ENCODE measurements at regions not wholly inside any gene's neighbourhood (a gene's known extent, or its start where the extent isn't known, plus 50 kb on each side); places are given as distances from the start of the nearest gene placed in this dataset.

GRCh38 chr5:89043676-89044075 is 160.7 kb upstream of the MEF2C start:
- Histone ChIP-seq H3K18ac (ENCODE audit: extremely low read depth, low read length) (no peak overlapping the region), H3K4me3 (ENCODE audit: extremely low read depth in 1 of 4, insufficient read depth in 2 of 4, low read depth in 3 of 4, low read length in 4 of 4) (no peak overlapping the region), H3K56ac (replicated peaks; ENCODE audit: insufficient read length, low read depth, low read length) (no peak overlapping the region), H2BK120ac (replicated peaks; ENCODE audit: low read depth, low read length) (no peak overlapping the region), H3K9ac (replicated peaks in 1 of 4; ENCODE audit: extremely low read depth in 1 of 4, low read depth in 3 of 4, low read length in 3 of 4) (no peak overlapping the region), H2AK5ac (ENCODE audit: low read depth, low read length) (no peak overlapping the region), H2BK5ac (ENCODE audit: low read depth, low read length) (no peak overlapping the region), H4K5ac (ENCODE audit: insufficient read length, low read depth, low read length) (no peak overlapping the region), H2BK20ac (ENCODE audit: low read length) (no peak overlapping the region), H3K4ac (replicated peaks; ENCODE audit: insufficient read length, low read depth, low read length) (no peak overlapping the region), H4K20me1 (replicated peaks in 1 of 2; ENCODE audit: control insufficient read depth in 1 of 2, insufficient read depth in 2 of 2, low read length in 2 of 2) (no peaks in the 10 kb centered on the region), H3K79me2 (ENCODE audit: control insufficient read depth in 1 of 2, insufficient read depth in 2 of 2, low read length in 2 of 2) (no peaks in the 10 kb centered on the region), H3K4me2 (ENCODE audit: insufficient read depth in 1 of 2, low read depth in 2 of 2, low read length in 2 of 2) (no peak overlapping the region), H3K23me2 (ENCODE audit: low read depth, low read length) (no peaks in the 10 kb centered on the region), H3K9me3 (ENCODE audit: insufficient read depth in 2 of 2, low read depth in 1 of 2, low read length in 1 of 2) (no peaks in the 10 kb centered on the region), H3K14ac (ENCODE audit: insufficient read length) (no peak overlapping the region), H2AFZ (ENCODE audit: low read length) (no peak overlapping the region), H3K36me3 (ENCODE audit: control insufficient read depth in 2 of 4, insufficient read depth in 4 of 4, low read length in 3 of 4) (no peaks in the 10 kb centered on the region), H3K4me1 (replicated peaks in 1 of 4; ENCODE audit: control insufficient read depth in 3 of 4, insufficient read depth in 4 of 4, low read length in 3 of 4) (peaks cover 0 to 6% (median 3%) of the 10 kb centered on the region in 4 experiments; a peak in 3 of 7 replicates), H4K8ac (ENCODE audit: extremely low read depth, insufficient read depth, low read length) (no peak overlapping the region), H2BK15ac (ENCODE audit: low read length) (no peak overlapping the region), H3K27me3 (replicated peaks in 1 of 4; ENCODE audit: control insufficient read depth in 3 of 4, extremely low read depth in 1 of 4, insufficient read depth in 3 of 4, low read length in 3 of 4) (no peaks in the 10 kb centered on the region), H3K79me1 (ENCODE audit: low read depth, low read length) (no peaks in the 10 kb centered on the region), H2BK12ac (ENCODE audit: low read depth, low read length) (no peak overlapping the region), H3K27ac (ENCODE audit: low read depth, low read length) (no peak overlapping the region), H3K23ac (ENCODE audit: insufficient read length) (no peak overlapping the region), H4K91ac (replicated peaks; ENCODE audit: insufficient read length, low read length) (no peak overlapping the region)
- 100% methylated on average over 1 of the region's 1 CpG; no CpG with 5 or more reads in 1 of the 2 experiments for WGBS, 2 experiments (ENCODE audit: extremely low coverage in 1 of 2, insufficient coverage in 1 of 2, insufficient read length in 1 of 2, insufficient replicate concordance in 2 of 2, low coverage in 1 of 2, low lambda C conversion rate in 2 of 2, missing lambda C conversion rate in 1 of 2)
- ChIA-PET CTCF (ENCODE audit: partially characterized antibody) (interaction anchor here (0.6 kb wide), 1 partner anchor 314 kb away, joined by 3 read pairs; no protein-coding TSS in a partner anchor), POLR2A (ENCODE audit: partially characterized antibody) (no interaction called here)
- no peak for FAIRE-seq
- TF ChIP-seq SUZ12 (IDR thresholded peaks at IDR 0.05; ENCODE audit: low read length), result no peak
- no peak for TF ChIP-seq BRCA1 (IDR thresholded peaks at IDR 0.05; ENCODE audit: low read depth, low read length)
- DNase-seq (ENCODE audit: low read depth in 1 of 2, low spot score in 2 of 2), result no peak
